Mucosa of stomach (tissue), 1 donor: ENCODE measurements at regions not wholly inside any gene's neighbourhood (a gene's known extent, or its start where the extent isn't known, plus 50 kb on each side); places are given as distances from the start of the nearest gene placed in this dataset.

ENCODE experiments used
- H3K27me3 ChIP-seq: one replicate; pipeline ENCODE4 v1.7.0; 2013; ENCODE audit warnings: mild to moderate bottlenecking, low read length; ENCODE audit not compliant: control insufficient read depth, insufficient read depth
- H3K36me3 ChIP-seq: one replicate; pipeline ENCODE4 v1.7.0; 2013; ENCODE audit warnings: low read length; ENCODE audit not compliant: control insufficient read depth, insufficient read depth
- H3K4me1 ChIP-seq: one replicate; pipeline ENCODE4 v1.7.0; 2013; ENCODE audit warnings: mild to moderate bottlenecking, low read length; ENCODE audit not compliant: control insufficient read depth, insufficient read depth
- H3K4me3 ChIP-seq: one replicate; pipeline ENCODE4 v1.7.0; 2013; ENCODE audit warnings: low read length
- H3K9ac ChIP-seq: one replicate; pipeline ENCODE4 v1.7.0; 2013; ENCODE audit warnings: mild to moderate bottlenecking, low read length, moderate library complexity
- H3K9me3 ChIP-seq: one replicate; pipeline ENCODE4 v1.7.0; 2013; ENCODE audit warnings: mild to moderate bottlenecking, low read length, moderate library complexity; ENCODE audit not compliant: control insufficient read depth
- donor health status: Pancreatic carcinoma.

DNA sequence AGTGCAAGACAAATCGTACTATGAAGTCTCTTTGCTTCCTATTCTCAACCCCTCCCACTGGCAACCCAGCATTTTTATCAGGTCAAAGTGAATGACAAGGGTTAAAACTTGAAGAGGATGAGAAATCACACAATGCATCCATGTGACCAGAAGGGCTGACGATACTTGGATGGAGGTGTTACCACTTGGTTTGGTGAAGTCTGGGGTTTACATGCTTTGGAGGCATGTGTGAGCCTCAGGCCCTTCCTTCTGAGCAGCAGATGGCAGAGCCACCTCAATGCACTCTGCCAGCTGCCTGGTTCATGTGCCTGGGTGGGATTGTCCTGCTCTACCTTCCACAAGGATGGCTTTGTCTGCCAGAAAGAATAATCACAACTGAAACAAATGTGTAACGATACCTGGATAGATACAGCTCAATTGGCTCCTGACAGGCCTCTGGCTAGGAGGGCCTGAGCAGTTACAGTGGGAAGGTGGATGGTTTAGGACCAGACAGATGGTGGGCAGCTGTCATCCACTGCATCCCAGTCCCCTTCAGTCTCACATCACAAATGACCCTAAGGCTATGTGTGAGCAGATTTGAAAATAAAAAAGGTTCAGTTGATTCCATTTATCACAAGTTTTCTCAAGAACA, 51.5 kb upstream of the CNIH3 start:
- Histone ChIP-seq H3K4me1 (no peaks in the 10 kb centered on the region), H3K9ac (no peak overlapping the region), H3K4me3 (no peak overlapping the region), H3K27me3 (no peaks in the 10 kb centered on the region), H3K36me3 (no peaks in the 10 kb centered on the region), H3K9me3 (no peaks in the 10 kb centered on the region)

DNA sequence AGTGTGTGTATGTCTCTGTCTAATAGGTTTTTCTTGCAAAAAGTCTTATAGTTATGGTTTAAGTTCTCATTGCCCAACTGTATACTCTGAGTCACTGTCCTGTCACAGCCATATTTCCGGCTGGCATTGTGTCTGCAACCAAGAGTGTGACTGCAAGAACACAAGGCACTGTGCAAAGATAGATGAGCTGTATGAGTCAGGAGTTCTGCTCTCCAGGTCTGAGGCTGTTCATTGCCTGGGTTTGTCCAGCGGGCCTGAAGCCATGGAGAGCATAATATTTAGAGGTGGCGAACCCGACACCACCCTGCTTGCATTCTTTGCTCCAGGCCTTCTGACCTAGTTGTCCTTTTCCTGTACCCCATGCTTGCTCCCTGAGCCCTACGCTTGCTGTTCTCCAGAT, 50.9 kb upstream of the CNIH3 start:
- H3K4me3 ChIP-seq = no peak overlapping the region
- no peak overlapping the region for H3K9ac ChIP-seq
- no peaks in the 10 kb centered on the region for H3K9me3 ChIP-seq
- H3K4me1 ChIP-seq = no peaks in the 10 kb centered on the region
- H3K27me3 ChIP-seq = no peaks in the 10 kb centered on the region
- no peaks in the 10 kb centered on the region for H3K36me3 ChIP-seq

DNA sequence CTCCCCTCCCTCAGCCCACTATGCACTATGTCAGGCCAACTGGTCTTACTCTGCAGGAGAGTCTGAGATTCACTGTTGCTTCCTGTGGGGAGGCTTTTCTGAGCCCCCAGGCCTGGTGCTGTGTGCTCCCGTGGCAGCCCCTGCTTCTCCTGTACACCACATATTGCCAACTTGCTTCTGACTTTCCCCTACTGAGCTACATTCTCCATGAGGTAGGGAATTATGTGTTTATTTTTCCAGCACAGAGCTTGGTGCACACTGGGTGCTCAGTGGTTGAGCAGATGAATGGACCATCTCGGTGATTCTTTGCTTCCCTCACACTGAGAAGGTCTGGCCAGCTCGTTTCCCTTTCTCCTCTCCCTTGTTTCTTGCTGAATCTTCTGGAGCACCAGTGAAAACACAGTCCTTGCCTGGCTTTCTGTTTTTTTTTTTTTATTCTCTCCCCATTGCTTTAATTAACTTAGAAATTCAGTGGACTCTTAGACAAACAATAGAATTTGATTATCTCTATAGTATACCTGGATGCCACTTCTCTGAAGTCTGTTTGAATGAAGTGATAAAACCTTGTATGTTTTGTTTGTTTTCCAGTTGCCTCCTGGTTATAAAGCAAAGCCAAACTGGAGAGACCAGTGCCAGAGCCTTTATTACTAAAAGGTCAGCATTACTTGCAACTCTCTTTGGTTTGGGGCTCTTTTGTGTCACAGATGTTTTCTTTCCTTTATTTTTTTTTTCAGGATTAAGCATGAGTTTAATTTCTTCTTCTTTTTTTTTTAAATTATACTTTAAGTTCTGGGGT, 50.3 kb upstream of the CNIH3 start:
- no peaks in the 10 kb centered on the region for H3K4me1 ChIP-seq
- H3K4me3 ChIP-seq = no peak overlapping the region
- no peak overlapping the region for H3K9ac ChIP-seq
- no peaks in the 10 kb centered on the region for H3K9me3 ChIP-seq
- no peaks in the 10 kb centered on the region for H3K27me3 ChIP-seq
- no peaks in the 10 kb centered on the region for H3K36me3 ChIP-seq
